ENCODE measurements at regions not wholly inside any gene's neighbourhood (a gene's known extent, or its start where the extent isn't known, plus 50 kb on each side); places are given as distances from the start of the nearest gene placed in this dataset.
A peak's percentile ranks its signal among the peaks of the same experiment; 100 is the strongest.

DNA sequence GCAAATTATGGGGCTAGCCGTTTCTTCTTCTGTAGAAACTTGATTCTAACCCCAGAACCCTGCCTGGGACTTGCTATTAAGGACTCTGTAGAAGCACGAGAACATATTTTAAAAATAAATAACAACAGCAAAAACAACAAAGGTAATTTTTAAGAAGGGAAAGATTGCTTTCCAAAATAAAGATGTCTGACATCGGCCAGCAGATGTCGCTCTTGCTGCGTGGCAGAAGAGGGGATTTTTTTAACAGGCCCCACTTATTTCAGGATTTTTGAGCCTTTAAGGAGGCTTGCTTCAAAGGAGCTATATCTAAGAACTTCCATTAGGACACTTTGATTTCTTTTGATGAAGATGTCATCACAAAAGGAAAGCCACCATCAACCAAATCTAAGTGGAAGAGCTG, 62.8 kb upstream of the EGFL6 start:
- no peak overlapping the region for H2AK5ac ChIP-seq (ENCODE audit: low read length)
- no peaks in the 10 kb centered on the region for H3K4me1 ChIP-seq (ENCODE audit: control insufficient read depth, low read depth, low read length)
- H3K4me3 ChIP-seq (ENCODE audit: low read length) = no peak overlapping the region
- no peak overlapping the region for H2BK5ac ChIP-seq (ENCODE audit: low read length)
- no CpG with 5 or more reads among the region's 5 CpGs for WGBS (ENCODE audit: extremely low coverage, insufficient coverage, low lambda C conversion rate)
- no peak overlapping the region for H3K56ac ChIP-seq (ENCODE audit: low read length)
- no peaks in the 10 kb centered on the region for H3K27me3 ChIP-seq (ENCODE audit: insufficient read depth, low read length, poor library complexity)
- H3K36me3 ChIP-seq (ENCODE audit: control insufficient read depth, insufficient read depth, low read length) = no peaks in the 10 kb centered on the region
- no peak overlapping the region for H4K5ac ChIP-seq (ENCODE audit: low read length)
- peak; percentile 37 for DNase-seq
- H3K4me2 ChIP-seq (ENCODE audit: low read length) = no peak overlapping the region
- no peaks in the 10 kb centered on the region for H3K79me1 ChIP-seq (ENCODE audit: low read length)
- no peak overlapping the region for H3K9ac ChIP-seq (ENCODE audit: low read length)
- no peak overlapping the region for H3K27ac ChIP-seq (ENCODE audit: low read depth, low read length)
- no peak overlapping the region for H3K23ac ChIP-seq (ENCODE audit: low read length)
- H2BK120ac ChIP-seq (ENCODE audit: low read depth, low read length) = no peak overlapping the region
- H3K18ac ChIP-seq (ENCODE audit: low read length) = no peak overlapping the region
- H3K4ac ChIP-seq (ENCODE audit: low read depth, low read length) = no peak overlapping the region
- no peak overlapping the region for H2BK15ac ChIP-seq (replicated peaks; ENCODE audit: low read depth)
- no peaks in the 10 kb centered on the region for H3K79me2 ChIP-seq (ENCODE audit: control insufficient read depth, insufficient read depth, low read length)
- H4K8ac ChIP-seq (ENCODE audit: low read depth, low read length) = no peak overlapping the region

DNA sequence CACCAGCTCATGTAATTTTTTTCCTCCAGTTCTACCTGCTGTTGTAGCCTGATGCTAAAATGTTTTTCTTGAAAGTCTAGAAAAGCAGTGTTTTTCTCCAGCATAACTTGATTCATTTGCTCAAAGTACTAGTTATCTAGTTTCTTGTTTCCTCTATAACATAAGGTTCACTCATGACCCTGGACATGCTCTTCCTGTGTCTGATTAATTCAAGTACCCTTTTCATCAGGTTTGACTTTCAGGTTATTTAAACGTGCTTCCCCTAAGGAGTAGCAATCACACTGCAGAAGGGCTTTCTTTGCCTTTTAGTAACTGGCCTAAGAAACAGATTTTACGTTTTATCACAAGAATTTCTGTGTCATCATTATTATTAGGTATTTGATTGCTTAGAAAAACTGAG, 66.8 kb upstream of the EGFL6 start:
- no peak overlapping the region for H3K4me3 ChIP-seq (ENCODE audit: low read length)
- WGBS (ENCODE audit: extremely low coverage, insufficient coverage, low lambda C conversion rate) = no CpG with 5 or more reads among the region's 2 CpGs

DNA sequence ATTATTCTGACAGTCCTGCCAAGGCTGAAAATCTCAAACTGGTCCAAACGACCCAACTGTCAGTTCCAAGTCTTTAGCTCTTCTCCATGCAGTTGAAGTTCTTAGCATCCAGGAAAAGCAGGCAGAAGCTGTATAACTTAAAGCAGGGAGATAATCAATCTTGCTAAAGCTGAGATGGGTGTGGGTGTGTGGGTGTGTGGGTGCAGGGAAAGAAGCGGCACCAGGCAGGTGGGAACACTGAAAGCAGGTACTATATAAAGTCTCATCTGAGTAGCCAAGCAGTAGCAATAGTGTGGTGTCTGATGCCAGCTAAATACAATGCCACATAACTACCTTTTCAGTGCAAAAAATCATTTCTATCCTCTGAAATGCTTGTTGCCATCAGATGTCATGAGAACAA, 69.7 kb upstream of the EGFL6 start:
- Histone ChIP-seq H2AK5ac (ENCODE audit: low read length) (no peak overlapping the region), H3K56ac (ENCODE audit: low read length) (no peak overlapping the region), H3K18ac (ENCODE audit: low read length) (no peak overlapping the region), H4K5ac (ENCODE audit: low read length) (no peak overlapping the region), H3K27me3 (ENCODE audit: insufficient read depth, low read length, poor library complexity) (no peaks in the 10 kb centered on the region), H3K4ac (ENCODE audit: low read depth, low read length) (no peak overlapping the region), H2BK5ac (ENCODE audit: low read length) (no peak overlapping the region), H3K9ac (ENCODE audit: low read length) (no peak overlapping the region), H3K27ac (ENCODE audit: low read depth, low read length) (no peak overlapping the region), H3K4me1 (ENCODE audit: control insufficient read depth, low read depth, low read length) (no peaks in the 10 kb centered on the region), H3K4me2 (ENCODE audit: low read length) (no peak overlapping the region), H3K36me3 (ENCODE audit: control insufficient read depth, insufficient read depth, low read length) (no peaks in the 10 kb centered on the region), H3K79me2 (ENCODE audit: control insufficient read depth, insufficient read depth, low read length) (no peaks in the 10 kb centered on the region), H3K23ac (ENCODE audit: low read length) (no peak overlapping the region), H3K79me1 (ENCODE audit: low read length) (no peaks in the 10 kb centered on the region), H3K4me3 (ENCODE audit: low read length) (no peak overlapping the region), H2BK15ac (replicated peaks; ENCODE audit: low read depth) (no peak overlapping the region), H2BK120ac (ENCODE audit: low read depth, low read length) (no peak overlapping the region), H4K8ac (ENCODE audit: low read depth, low read length) (no peak overlapping the region)
- no peak for DNase-seq
- WGBS (ENCODE audit: extremely low coverage, insufficient coverage, low lambda C conversion rate) = no CpG with 5 or more reads among the region's 2 CpGs

More for the DNA sequence above, 66.8 kb upstream of the EGFL6 start:
- H3K56ac ChIP-seq (ENCODE audit: low read length) = no peak overlapping the region
- H3K4ac ChIP-seq (ENCODE audit: low read depth, low read length) = no peak overlapping the region
- no peak overlapping the region for H2AK5ac ChIP-seq (ENCODE audit: low read length)
- H3K23ac ChIP-seq (ENCODE audit: low read length) = no peak overlapping the region
- no peak overlapping the region for H2BK120ac ChIP-seq (ENCODE audit: low read depth, low read length)
- no peak overlapping the region for H2BK15ac ChIP-seq (replicated peaks; ENCODE audit: low read depth)
- H3K4me2 ChIP-seq (ENCODE audit: low read length) = no peak overlapping the region
- H3K79me1 ChIP-seq (ENCODE audit: low read length) = no peaks in the 10 kb centered on the region
- H3K18ac ChIP-seq (ENCODE audit: low read length) = no peak overlapping the region
- H3K27me3 ChIP-seq (ENCODE audit: insufficient read depth, low read length, poor library complexity) = no peaks in the 10 kb centered on the region
- no peaks in the 10 kb centered on the region for H3K4me1 ChIP-seq (ENCODE audit: control insufficient read depth, low read depth, low read length)
- no peak overlapping the region for H2BK5ac ChIP-seq (ENCODE audit: low read length)
- H3K36me3 ChIP-seq (ENCODE audit: control insufficient read depth, insufficient read depth, low read length) = no peaks in the 10 kb centered on the region
- H4K8ac ChIP-seq (ENCODE audit: low read depth, low read length) = no peak overlapping the region
- DNase-seq = no peak
- H4K5ac ChIP-seq (ENCODE audit: low read length) = no peak overlapping the region
- H3K9ac ChIP-seq (ENCODE audit: low read length) = no peak overlapping the region
- no peak overlapping the region for H3K27ac ChIP-seq (ENCODE audit: low read depth, low read length)
- H3K79me2 ChIP-seq (ENCODE audit: control insufficient read depth, insufficient read depth, low read length) = no peaks in the 10 kb centered on the region

DNA sequence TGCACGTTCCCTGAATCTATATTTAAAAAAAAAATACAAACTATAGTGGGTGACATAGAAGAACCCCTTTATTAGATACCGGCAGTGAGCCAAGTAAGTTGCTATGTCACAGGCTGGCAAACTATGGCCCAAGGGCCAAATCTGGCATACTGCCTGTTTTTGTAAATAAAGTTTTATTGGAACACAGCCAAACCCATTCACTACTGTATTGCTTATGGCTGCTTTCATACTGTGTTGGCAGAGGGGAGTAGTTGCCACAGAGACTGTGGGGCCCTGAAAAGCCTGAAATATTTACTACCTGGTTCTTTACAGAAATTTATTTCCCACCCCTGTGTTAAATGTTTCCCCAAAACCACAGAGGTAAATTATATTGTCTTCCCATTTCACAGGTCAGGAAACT, 71.2 kb upstream of the EGFL6 start:
- no peaks in the 10 kb centered on the region for H3K36me3 ChIP-seq (ENCODE audit: control insufficient read depth, insufficient read depth, low read length)
- no peaks in the 10 kb centered on the region for H3K4me1 ChIP-seq (ENCODE audit: control insufficient read depth, low read depth, low read length)
- no peak overlapping the region for H2BK5ac ChIP-seq (ENCODE audit: low read length)
- no peak overlapping the region for H3K4me2 ChIP-seq (ENCODE audit: low read length)
- no peak for DNase-seq
- H3K18ac ChIP-seq (ENCODE audit: low read length) = no peak overlapping the region
- no peaks in the 10 kb centered on the region for H3K27me3 ChIP-seq (ENCODE audit: insufficient read depth, low read length, poor library complexity)
- H4K5ac ChIP-seq (ENCODE audit: low read length) = no peak overlapping the region
- H2BK15ac ChIP-seq (replicated peaks; ENCODE audit: low read depth) = no peak overlapping the region
- H3K79me2 ChIP-seq (ENCODE audit: control insufficient read depth, insufficient read depth, low read length) = no peaks in the 10 kb centered on the region
- no peak overlapping the region for H3K56ac ChIP-seq (ENCODE audit: low read length)
- no peak overlapping the region for H3K4me3 ChIP-seq (ENCODE audit: low read length)
- H3K27ac ChIP-seq (ENCODE audit: low read depth, low read length) = no peak overlapping the region
- H3K4ac ChIP-seq (ENCODE audit: low read depth, low read length) = no peak overlapping the region
- no peak overlapping the region for H3K23ac ChIP-seq (ENCODE audit: low read length)
- no peaks in the 10 kb centered on the region for H3K79me1 ChIP-seq (ENCODE audit: low read length)
- H4K8ac ChIP-seq (ENCODE audit: low read depth, low read length) = no peak overlapping the region
- no CpG with 5 or more reads among the region's 2 CpGs for WGBS (ENCODE audit: extremely low coverage, insufficient coverage, low lambda C conversion rate)
- no peak overlapping the region for H2BK120ac ChIP-seq (ENCODE audit: low read depth, low read length)
- H2AK5ac ChIP-seq (ENCODE audit: low read length) = no peak overlapping the region
- no peak overlapping the region for H3K9ac ChIP-seq (ENCODE audit: low read length)

DNA sequence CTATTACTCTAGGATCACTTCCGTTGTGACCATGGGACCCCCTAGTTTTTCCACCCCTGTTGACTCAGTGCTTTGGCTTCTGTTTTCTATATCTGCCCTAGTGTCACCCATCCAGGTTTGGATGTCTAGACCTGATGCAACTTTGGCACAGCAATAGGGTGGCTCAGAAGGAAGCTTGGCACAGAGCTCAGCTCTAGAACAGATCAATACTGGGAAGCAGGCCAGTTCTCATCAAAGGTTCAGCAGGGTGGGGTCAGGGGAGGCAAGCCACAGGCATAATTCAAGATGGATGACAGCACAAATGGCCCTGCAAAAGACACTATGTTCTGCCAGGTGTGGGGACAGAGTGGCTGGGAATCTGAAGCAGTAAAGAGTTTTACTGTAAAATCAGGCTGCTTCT, 74.2 kb upstream of the EGFL6 start:
- no peaks in the 10 kb centered on the region for H3K79me2 ChIP-seq (ENCODE audit: control insufficient read depth, insufficient read depth, low read length)

DNA sequence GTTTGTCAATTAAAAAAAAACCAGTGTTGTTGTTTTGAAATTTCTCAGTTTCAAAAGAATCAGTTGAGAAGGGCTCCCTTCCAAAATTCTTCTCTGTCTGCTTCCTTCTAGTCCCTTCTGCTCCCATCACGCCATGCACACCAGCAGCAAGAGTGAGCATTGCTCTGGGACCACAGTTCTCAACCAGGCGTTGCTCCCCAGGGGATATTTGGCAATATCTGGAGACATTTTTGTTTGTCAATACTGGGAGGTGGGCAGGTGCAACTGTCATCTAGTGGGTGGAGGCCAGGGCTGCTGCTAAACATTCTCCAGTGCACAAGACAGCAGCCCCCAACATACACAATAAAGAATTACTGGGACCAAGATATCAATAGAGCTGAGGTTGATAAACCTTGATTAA, 74.8 kb upstream of the EGFL6 start:
- Histone ChIP-seq H2BK120ac (ENCODE audit: low read depth, low read length) (no peak overlapping the region), H3K27ac (ENCODE audit: low read depth, low read length) (no peak overlapping the region), H3K4me1 (ENCODE audit: control insufficient read depth, low read depth, low read length) (no peaks in the 10 kb centered on the region), H3K4ac (ENCODE audit: low read depth, low read length) (no peak overlapping the region), H3K79me1 (ENCODE audit: low read length) (no peaks in the 10 kb centered on the region), H3K23ac (ENCODE audit: low read length) (no peak overlapping the region), H2BK15ac (replicated peaks; ENCODE audit: low read depth) (no peak overlapping the region), H3K4me3 (ENCODE audit: low read length) (no peak overlapping the region), H2AK5ac (ENCODE audit: low read length) (no peak overlapping the region), H3K79me2 (ENCODE audit: control insufficient read depth, insufficient read depth, low read length) (no peaks in the 10 kb centered on the region), H3K9ac (ENCODE audit: low read length) (no peak overlapping the region), H2BK5ac (ENCODE audit: low read length) (no peak overlapping the region), H3K27me3 (ENCODE audit: insufficient read depth, low read length, poor library complexity) (no peaks in the 10 kb centered on the region), H4K5ac (ENCODE audit: low read length) (no peak overlapping the region), H3K4me2 (ENCODE audit: low read length) (no peak overlapping the region), H4K8ac (ENCODE audit: low read depth, low read length) (no peak overlapping the region), H3K56ac (ENCODE audit: low read length) (no peak overlapping the region), H3K36me3 (ENCODE audit: control insufficient read depth, insufficient read depth, low read length) (no peaks in the 10 kb centered on the region), H3K18ac (ENCODE audit: low read length) (no peak overlapping the region)
- WGBS (ENCODE audit: extremely low coverage, insufficient coverage, low lambda C conversion rate) = no CpG with 5 or more reads among the region's 2 CpGs
- DNase-seq = no peak

More for the DNA sequence above, 74.2 kb upstream of the EGFL6 start:
- Histone ChIP-seq H4K8ac (ENCODE audit: low read depth, low read length) (no peak overlapping the region), H3K27me3 (ENCODE audit: insufficient read depth, low read length, poor library complexity) (no peaks in the 10 kb centered on the region), H2AK5ac (ENCODE audit: low read length) (no peak overlapping the region), H3K4ac (ENCODE audit: low read depth, low read length) (no peak overlapping the region), H3K9ac (ENCODE audit: low read length) (no peak overlapping the region), H2BK5ac (ENCODE audit: low read length) (no peak overlapping the region), H2BK15ac (replicated peaks; ENCODE audit: low read depth) (no peak overlapping the region), H4K5ac (ENCODE audit: low read length) (no peak overlapping the region), H3K4me3 (ENCODE audit: low read length) (no peak overlapping the region), H2BK120ac (ENCODE audit: low read depth, low read length) (no peak overlapping the region), H3K36me3 (ENCODE audit: control insufficient read depth, insufficient read depth, low read length) (no peaks in the 10 kb centered on the region), H3K56ac (ENCODE audit: low read length) (no peak overlapping the region), H3K23ac (ENCODE audit: low read length) (no peak overlapping the region), H3K79me1 (ENCODE audit: low read length) (no peaks in the 10 kb centered on the region), H3K27ac (ENCODE audit: low read depth, low read length) (no peak overlapping the region), H3K4me1 (ENCODE audit: control insufficient read depth, low read depth, low read length) (no peaks in the 10 kb centered on the region), H3K4me2 (ENCODE audit: low read length) (no peak overlapping the region), H3K18ac (ENCODE audit: low read length) (no peak overlapping the region)
- no peak for DNase-seq
- no CpG with 5 or more reads among the region's 1 CpG for WGBS (ENCODE audit: extremely low coverage, insufficient coverage, low lambda C conversion rate)
